Body of pancreas (tissue), 4 donors: ENCODE measurements at regions not wholly inside any gene's neighbourhood (a gene's known extent, or its start where the extent isn't known, plus 50 kb on each side); places are given as distances from the start of the nearest gene placed in this dataset.

Experiments used
- CTCF ChIP-seq, 7 experiments: fragments of 450-650 bp in 4 of 7; fragments of 200-600 bp in 3 of 7; sonication (generic) in 3 of 7; IDR thresholded peaks; one replicate each; pipeline ENCODE4 v1.5.1; 2016 to 2019; ENCODE audit warnings: antibody characterized with exemption in 7 of 7
- POLR2A ChIP-seq, 3 donors: fragments of 450-650 bp; IDR thresholded peaks; one replicate each; pipeline ENCODE4 v1.6.1; 2016; ENCODE audit warnings: antibody characterized with exemption in 3 of 3, mild to moderate bottlenecking in 2 of 3

GRCh38 chr20:19819149-19819548 is 61.1 kb downstream of the RIN2 start:
- no peak for TF ChIP-seq CTCF (IDR thresholded peaks at IDR 0.05)
- no peak for TF ChIP-seq POLR2A (IDR thresholded peaks at IDR 0.05)
